T-cell (primary cell): ENCODE measurements at regions not wholly inside any gene's neighbourhood (a gene's known extent, or its start where the extent isn't known, plus 50 kb on each side); places are given as distances from the start of the nearest gene placed in this dataset.

Experiments
- ATAC-seq, 4 experiments: fragments of 200-7000 bp in 3 of 4; fragments of 150-1000 bp in 1 of 4; cut with Tn5 transposase; replicated peaks in 1 of 4; 1 replicate in 3 of 4; 2 replicates in 1 of 4; pipeline ENCODE4 v1.10.0; 2021; ENCODE audit warnings: moderate library complexity in 3 of 4, mild to moderate bottlenecking in 2 of 4, moderate number of reproducible peaks in 1 of 4
- CTCF ChIA-PET, 2 donors: fragments of 300-600 bp; sonication (Branson Sonifier 250); formaldehyde crosslinking; loops; one replicate each; lab custom pipeline; 2022; ENCODE audit warnings: antibody characterized with exemption in 2 of 2; lab: Charles Lee
- POLR2A ChIA-PET, 2 donors: fragments of 300-600 bp; sonication (Branson Sonifier 250); formaldehyde crosslinking; loops; one replicate each; lab custom pipeline; 2022; ENCODE audit warnings: antibody characterized with exemption in 2 of 2; lab: Charles Lee
- DNase-seq, 35 experiments: peaks; one replicate each; pipeline versions ENCODE4 v3.0.0 to v3.0.0-alpha.2; 2013 to 2023
- H3K27ac ChIP-seq: one replicate; pipeline ENCODE4 v1.5.1; 2013; ENCODE audit warnings: low read length
- H3K27me3 ChIP-seq, 2 experiments: replicated peaks in 1 of 2; 1 replicate in 1 of 2; 2 replicates in 1 of 2; pipeline versions ENCODE4 v1.6.1 to v1.7.0; 2013; ENCODE audit warnings: low read length in 1 of 2, mixed read lengths in 1 of 2; ENCODE audit not compliant: control insufficient read depth in 2 of 2, insufficient read depth in 2 of 2; ENCODE audit errors: extremely low read depth in 1 of 2
- H3K36me3 ChIP-seq, 2 donors: 1 replicate in 1 of 2; 2 replicates in 1 of 2; pipeline versions ENCODE4 v1.6.1 to v1.7.0; 2013; ENCODE audit warnings: low read length in 1 of 2; ENCODE audit not compliant: control insufficient read depth in 2 of 2, insufficient read depth in 1 of 2; ENCODE audit errors: extremely low read depth in 1 of 2
- H3K4me1 ChIP-seq, 2 experiments: 1 replicate in 1 of 2; 2 replicates in 1 of 2; pipeline versions ENCODE4 v1.6.1 to v1.7.0; 2013; ENCODE audit warnings: low read length in 2 of 2, mixed read lengths in 1 of 2; ENCODE audit not compliant: insufficient read depth in 2 of 2, control insufficient read depth in 1 of 2; ENCODE audit errors: extremely low read depth in 1 of 2
- H3K4me3 ChIP-seq, 2 donors: 1 replicate in 1 of 2; 2 replicates in 1 of 2; pipeline versions ENCODE4 v1.5.1 to v1.7.0; 2013; ENCODE audit warnings: mild to moderate bottlenecking in 2 of 2, low read length in 1 of 2, moderate library complexity in 1 of 2; ENCODE audit not compliant: control insufficient read depth in 1 of 2; ENCODE audit errors: extremely low read depth in 1 of 2
- H3K9me3 ChIP-seq: 2 replicates; pipeline ENCODE4 v1.7.0; 2013
- H3K27ac Mint-ChIP-seq, 2 donors: one replicate each; pipeline ENCODE4 v1.8.0; 2020 to 2021; ENCODE audit warnings: mild to moderate bottlenecking in 2 of 2, mixed read lengths in 2 of 2
- H3K27me3 Mint-ChIP-seq, 2 donors: one replicate each; pipeline ENCODE4 v1.8.0; 2021 to 2022; ENCODE audit warnings: mixed read lengths in 2 of 2
- H3K36me3 Mint-ChIP-seq: one replicate; pipeline ENCODE4 v1.8.0; 2021; ENCODE audit warnings: mixed read lengths
- H3K4me1 Mint-ChIP-seq, 3 donors: one replicate each; pipeline ENCODE4 v1.8.0; 2020 to 2022; ENCODE audit warnings: mixed read lengths in 3 of 3, mild to moderate bottlenecking in 1 of 3
- H3K4me3 Mint-ChIP-seq, 3 donors: one replicate each; pipeline ENCODE4 v1.8.0; 2020 to 2022; ENCODE audit warnings: mild to moderate bottlenecking in 3 of 3, mixed read lengths in 3 of 3, moderate library complexity in 3 of 3
- H3K9me3 Mint-ChIP-seq, 3 donors: one replicate each; pipeline ENCODE4 v1.8.0; 2020 to 2022; ENCODE audit warnings: mixed read lengths in 3 of 3
- WGBS: methylation state at CpG from one replicate; pipeline ENCODE4 v1.1.5; 2013; ENCODE audit warnings: missing lambda C conversion rate; ENCODE audit not compliant: insufficient coverage; 5-methylcytosine and 5-hydroxymethylcytosine counted together

DNA sequence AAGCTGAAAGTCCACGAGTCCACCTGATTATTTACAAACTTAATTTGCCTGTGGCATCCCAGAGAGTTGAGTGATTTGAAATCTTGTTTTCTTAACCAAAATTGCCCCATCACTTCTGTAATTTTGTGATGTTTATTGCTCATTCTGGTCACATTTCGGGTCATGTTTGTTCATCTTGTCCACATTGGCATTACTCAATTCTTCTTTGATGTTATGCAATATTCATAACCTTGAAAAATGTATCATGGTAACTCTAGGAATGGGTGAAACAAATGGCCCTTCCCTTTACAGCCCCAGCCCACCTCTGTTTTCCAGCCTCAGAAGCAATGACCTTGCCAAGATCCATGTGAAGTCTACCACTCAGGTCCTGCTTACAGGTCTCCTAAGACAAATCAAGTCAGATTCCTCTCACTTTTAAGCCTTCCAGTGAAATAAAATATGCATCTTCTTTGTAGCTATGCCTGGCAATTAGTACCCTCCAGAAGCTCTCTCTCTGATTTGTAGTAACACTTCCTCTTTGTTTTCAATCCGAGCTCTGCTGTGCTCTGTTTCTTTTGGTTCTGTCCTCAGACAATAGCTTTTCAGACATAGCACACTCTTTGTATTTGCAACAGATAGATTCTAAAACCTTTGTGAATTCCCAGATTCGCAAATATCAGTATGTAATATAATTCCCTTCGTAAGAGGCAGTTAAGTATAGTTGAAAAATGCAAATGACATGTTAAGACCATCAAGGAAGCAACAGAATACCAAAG, 330.3 kb upstream of the IRX1 start:
- Mint-ChIP-seq H3K27ac (no peak overlapping the region), H3K9me3 (peaks cover 0 to 11% (median 0%) of the 10 kb centered on the region in 3 donors), H3K27me3 (no peaks in the 10 kb centered on the region), H3K4me3 (no peak overlapping the region), H3K4me1 (no peaks in the 10 kb centered on the region), H3K36me3 (no peaks in the 10 kb centered on the region)
- H3K27ac ChIP-seq: no peak overlapping the region
- H3K4me3 ChIP-seq: no peak overlapping the region
- H3K36me3 ChIP-seq: no peaks in the 10 kb centered on the region
- ChIA-PET POLR2A (no interaction called here), CTCF (no interaction called here)
- ATAC-seq (no peak), DNase-seq (no peak)
- H3K27me3 ChIP-seq: peaks cover 0 to 6% of the 10 kb centered on the region in 2 experiments
- H3K9me3 ChIP-seq: no peaks in the 10 kb centered on the region
- no CpG with 5 or more reads among the region's 5 CpGs for WGBS
- H3K4me1 ChIP-seq: no peaks in the 10 kb centered on the region

DNA sequence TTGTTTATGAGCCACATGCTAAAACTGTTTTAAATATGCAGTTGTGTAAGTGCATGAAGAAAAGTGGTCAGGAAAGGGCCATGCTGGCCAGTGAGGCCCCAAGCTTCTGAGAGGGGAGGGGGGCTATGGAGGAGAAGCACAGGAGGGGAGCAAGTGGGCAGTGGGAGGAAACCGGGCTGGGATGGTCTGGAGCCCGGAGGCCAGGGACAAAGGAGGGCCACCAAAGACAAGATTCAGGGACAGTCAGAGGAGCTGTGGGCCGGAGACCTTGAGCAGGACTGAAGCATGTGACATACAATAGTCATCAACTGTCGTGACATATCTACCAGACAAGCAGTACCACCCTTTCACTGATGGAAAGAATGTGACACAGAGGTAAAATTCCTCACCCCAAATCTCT, 333.2 kb upstream of the IRX1 start:
- no peaks in the 10 kb centered on the region for H3K4me1 Mint-ChIP-seq
- Histone ChIP-seq H3K9me3 (no peaks in the 10 kb centered on the region), H3K27ac (no peak overlapping the region), H3K4me1 (no peaks in the 10 kb centered on the region), H3K36me3 (no peaks in the 10 kb centered on the region), H3K27me3 (peaks cover 0 to 6% of the 10 kb centered on the region in 2 experiments), H3K4me3 (no peak overlapping the region)
- H3K9me3 Mint-ChIP-seq: peaks cover 0 to 11% (median 4%) of the 10 kb centered on the region in 3 donors
- no peaks in the 10 kb centered on the region for H3K27me3 Mint-ChIP-seq
- CTCF ChIA-PET: no interaction called here
- H3K4me3 Mint-ChIP-seq: no peak overlapping the region
- no peak overlapping the region for H3K27ac Mint-ChIP-seq
- ATAC-seq (no peak), DNase-seq (no peak)
- H3K36me3 Mint-ChIP-seq: no peaks in the 10 kb centered on the region
- WGBS: no CpG with 5 or more reads among the region's 4 CpGs
- POLR2A ChIA-PET: no interaction called here

- Histone ChIP-seq H3K4me1 (no peaks in the 10 kb centered on the region), H3K27ac (no peak overlapping the region), H3K36me3 (no peaks in the 10 kb centered on the region), H3K9me3 (no peaks in the 10 kb centered on the region), H3K27me3 (peaks cover 0 to 2% of the 10 kb centered on the region in 2 experiments), H3K4me3 (no peak overlapping the region)
- no peaks in the 10 kb centered on the region for H3K4me1 Mint-ChIP-seq
- no peak for ATAC-seq
- H3K27me3 Mint-ChIP-seq: no peaks in the 10 kb centered on the region
- peaks cover 0 to 11% (median 4%) of the 10 kb centered on the region in 3 donors for H3K9me3 Mint-ChIP-seq
- no peak for DNase-seq
- H3K36me3 Mint-ChIP-seq: no peaks in the 10 kb centered on the region
- H3K4me3 Mint-ChIP-seq: no peak overlapping the region
- 100% methylated on average over 3 of the region's 4 CpGs for WGBS
- CTCF ChIA-PET: no interaction called here
- POLR2A ChIA-PET: no interaction called here
- no peak overlapping the region for H3K27ac Mint-ChIP-seq
These were observed 334.6 kb upstream of the IRX1 start for GRCh38 chr5:3261081-3261480.

DNA sequence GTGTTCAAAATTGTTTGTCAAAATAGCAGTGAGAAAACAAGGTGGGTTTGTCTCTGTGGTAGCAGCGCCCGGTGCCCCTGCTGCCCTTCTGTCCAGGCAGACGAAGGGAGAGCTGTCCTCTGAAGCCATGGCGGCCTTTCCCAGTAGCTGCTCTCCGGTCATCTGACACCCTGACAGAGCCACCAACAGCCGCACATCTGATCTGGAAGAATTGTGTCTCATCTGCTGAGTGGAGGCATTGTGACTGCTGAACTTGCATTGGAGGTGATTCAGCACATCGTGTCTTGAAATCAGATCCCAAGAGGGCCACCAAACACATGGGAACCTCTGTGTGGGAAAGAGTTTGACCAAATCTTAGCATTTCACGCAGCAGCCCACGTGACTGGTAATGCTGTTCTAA, 337.6 kb upstream of the IRX1 start:
- H3K4me3 ChIP-seq: no peak overlapping the region
- H3K4me1 ChIP-seq: no peaks in the 10 kb centered on the region
- no peaks in the 10 kb centered on the region for H3K4me1 Mint-ChIP-seq
- ChIA-PET CTCF (no interaction called here), POLR2A (no interaction called here)
- ATAC-seq (no peak), DNase-seq (no peak)
- no peak overlapping the region for H3K4me3 Mint-ChIP-seq
- H3K36me3 ChIP-seq: no peaks in the 10 kb centered on the region
- H3K27ac Mint-ChIP-seq: no peak overlapping the region
- H3K9me3 ChIP-seq: no peaks in the 10 kb centered on the region
- H3K27ac ChIP-seq: no peak overlapping the region
- peaks cover 0 to 14% (median 4%) of the 10 kb centered on the region in 3 donors for H3K9me3 Mint-ChIP-seq
- no peaks in the 10 kb centered on the region for H3K27me3 ChIP-seq
- WGBS: 92% methylated on average over 9 of the region's 9 CpGs
- H3K36me3 Mint-ChIP-seq: no peaks in the 10 kb centered on the region
- no peaks in the 10 kb centered on the region for H3K27me3 Mint-ChIP-seq

DNA sequence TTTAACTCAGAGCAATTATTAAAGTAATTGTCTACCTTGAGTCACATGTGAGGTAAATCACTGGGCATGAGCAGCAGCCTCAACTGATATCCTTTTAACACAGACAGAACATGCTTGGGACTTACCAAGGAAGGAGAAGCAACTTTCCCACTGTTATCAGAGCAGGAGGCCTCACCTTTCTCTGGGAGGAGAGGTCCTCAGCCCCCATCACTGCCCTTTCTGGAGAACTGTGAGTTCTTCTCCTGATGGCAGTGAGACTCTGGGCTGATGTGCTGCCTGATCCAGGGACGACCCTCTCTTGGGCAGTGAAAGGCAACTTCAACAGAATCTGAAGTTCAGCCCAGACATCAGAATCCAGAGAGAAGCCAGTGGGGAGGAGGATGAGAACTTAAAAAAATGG, 343.4 kb upstream of the IRX1 start:
- H3K4me3 ChIP-seq: no peak overlapping the region
- no peak for ATAC-seq
- Mint-ChIP-seq H3K4me3 (no peak overlapping the region), H3K27ac (no peak overlapping the region), H3K4me1 (no peaks in the 10 kb centered on the region), H3K27me3 (peaks cover 0 to 7% of the 10 kb centered on the region in 2 donors), H3K9me3 (peaks cover 2 to 15% (median 12%) of the 10 kb centered on the region in 3 donors), H3K36me3 (no peaks in the 10 kb centered on the region)
- DNase-seq: no peak
- POLR2A ChIA-PET: no interaction called here
- H3K9me3 ChIP-seq: no peaks in the 10 kb centered on the region
- peaks cover 0 to 5% of the 10 kb centered on the region in 2 experiments for H3K27me3 ChIP-seq
- H3K36me3 ChIP-seq: no peaks in the 10 kb centered on the region
- no CpG with 5 or more reads among the region's 1 CpG for WGBS
- CTCF ChIA-PET: no interaction called here
- H3K27ac ChIP-seq: no peak overlapping the region
- no peaks in the 10 kb centered on the region for H3K4me1 ChIP-seq

DNA sequence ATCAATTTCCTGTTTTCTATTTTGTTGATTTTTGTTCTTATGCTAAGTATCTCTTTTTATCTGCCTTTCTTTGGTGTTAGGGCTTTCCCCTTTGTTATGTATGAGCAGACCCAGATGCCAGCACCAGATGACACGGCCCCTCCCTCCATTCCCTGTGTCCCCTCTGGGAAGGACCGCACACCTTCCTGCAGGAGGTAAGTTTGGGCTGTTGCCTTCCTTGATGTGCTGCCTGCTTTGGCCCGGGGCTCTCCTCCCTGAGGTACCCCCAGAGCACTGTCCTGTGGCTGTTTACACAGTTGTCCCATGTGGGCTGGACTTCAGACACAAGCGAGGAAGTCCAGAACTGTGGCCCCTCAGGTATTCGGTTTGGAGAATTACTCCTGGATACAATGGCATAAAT, 343.8 kb upstream of the IRX1 start:
- H3K4me1 Mint-ChIP-seq: no peaks in the 10 kb centered on the region
- peaks cover 2 to 15% (median 12%) of the 10 kb centered on the region in 3 donors for H3K9me3 Mint-ChIP-seq
- H3K4me1 ChIP-seq: no peaks in the 10 kb centered on the region
- peaks cover 0 to 7% of the 10 kb centered on the region in 2 donors for H3K27me3 Mint-ChIP-seq
- H3K27ac Mint-ChIP-seq: no peak overlapping the region
- H3K27ac ChIP-seq: no peak overlapping the region
- 8% methylated on average over 1 of the region's 5 CpGs for WGBS
- H3K4me3 Mint-ChIP-seq: no peak overlapping the region
- no peaks in the 10 kb centered on the region for H3K36me3 ChIP-seq
- peaks cover 0 to 5% of the 10 kb centered on the region in 2 experiments for H3K27me3 ChIP-seq
- DNase-seq: no peak
- H3K36me3 Mint-ChIP-seq: no peaks in the 10 kb centered on the region
- no peak overlapping the region for H3K4me3 ChIP-seq
- CTCF ChIA-PET: no interaction called here
- H3K9me3 ChIP-seq: no peaks in the 10 kb centered on the region
- ATAC-seq: no peak
- POLR2A ChIA-PET: no interaction called here
